ENCODE measurements at regions not wholly inside any gene's neighbourhood (a gene's known extent, or its start where the extent isn't known, plus 50 kb on each side); places are given as distances from the start of the nearest gene placed in this dataset.

DNA sequence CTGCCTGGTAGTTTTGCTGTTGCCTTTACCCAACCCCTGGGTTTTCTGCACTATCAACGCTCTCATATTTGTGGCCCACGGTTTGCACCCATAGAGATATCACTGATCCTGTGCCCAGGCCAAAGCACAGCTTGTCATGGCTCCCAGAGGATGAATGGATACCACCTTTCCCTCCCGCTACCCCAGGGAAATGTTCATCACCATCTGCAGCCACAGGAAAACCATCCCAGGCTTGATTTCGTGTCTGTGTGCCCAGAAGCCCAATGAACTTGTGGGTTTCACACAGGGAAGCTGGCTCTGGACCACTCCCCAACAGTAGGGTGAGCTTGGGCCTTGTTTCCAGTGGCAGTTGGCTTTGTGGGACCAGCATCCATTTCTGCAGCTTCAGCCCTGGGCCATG, 143.1 kb upstream of the GDF10 start:
- H3K27me3 ChIP-seq (ENCODE audit: control insufficient read depth, insufficient read depth, low read length), result no peaks in the 10 kb centered on the region
- no peaks in the 10 kb centered on the region for H3K4me1 ChIP-seq (ENCODE audit: control insufficient read depth, insufficient read depth, low read length)
- WGBS (ENCODE audit: insufficient coverage, low lambda C conversion rate), result no CpG with 5 or more reads among the region's 4 CpGs
- H3K36me3 ChIP-seq (ENCODE audit: control insufficient read depth, insufficient read depth, low read length), result no peaks in the 10 kb centered on the region
- H3K4me3 ChIP-seq (ENCODE audit: low read length), result no peak overlapping the region
- H3K27ac ChIP-seq (ENCODE audit: low read length), result no peak overlapping the region
- no peaks in the 10 kb centered on the region for H3K9me3 ChIP-seq (ENCODE audit: control insufficient read depth, low read depth, low read length)
- DNase-seq, result no peak

GRCh38 chr10:47158116-47159071, 141.6 kb upstream of the GDF10 start:
- H3K9me3 ChIP-seq (ENCODE audit: control insufficient read depth, low read depth, low read length), result no peaks in the 10 kb centered on the region
- WGBS (ENCODE audit: insufficient coverage, low lambda C conversion rate), result 100% methylated on average over 2 of the region's 10 CpGs
- no peak overlapping the region for H3K27ac ChIP-seq (ENCODE audit: low read length)
- H3K4me1 ChIP-seq (ENCODE audit: control insufficient read depth, insufficient read depth, low read length), result no peaks in the 10 kb centered on the region
- no peak overlapping the region for H3K4me3 ChIP-seq (ENCODE audit: low read length)
- no peak for DNase-seq
- no peaks in the 10 kb centered on the region for H3K36me3 ChIP-seq (ENCODE audit: control insufficient read depth, insufficient read depth, low read length)
- no peaks in the 10 kb centered on the region for H3K27me3 ChIP-seq (ENCODE audit: control insufficient read depth, insufficient read depth, low read length)

GRCh38 chr10:47159361-47160260, 140.4 kb upstream of the GDF10 start:
- Histone ChIP-seq H3K27ac (ENCODE audit: low read length) (no peak overlapping the region), H3K4me1 (ENCODE audit: control insufficient read depth, insufficient read depth, low read length) (no peaks in the 10 kb centered on the region), H3K4me3 (ENCODE audit: low read length) (no peak overlapping the region), H3K27me3 (ENCODE audit: control insufficient read depth, insufficient read depth, low read length) (no peaks in the 10 kb centered on the region), H3K9me3 (ENCODE audit: control insufficient read depth, low read depth, low read length) (no peaks in the 10 kb centered on the region), H3K36me3 (ENCODE audit: control insufficient read depth, insufficient read depth, low read length) (no peaks in the 10 kb centered on the region)
- no CpG with 5 or more reads among the region's 7 CpGs for WGBS (ENCODE audit: insufficient coverage, low lambda C conversion rate)
- DNase-seq, result no peak

- WGBS (ENCODE audit: insufficient coverage, low lambda C conversion rate), result no CpG with 5 or more reads among the region's 9 CpGs
Measured at GRCh38 chr10:47160261-47160908, 139.6 kb upstream of the GDF10 start.

DNA sequence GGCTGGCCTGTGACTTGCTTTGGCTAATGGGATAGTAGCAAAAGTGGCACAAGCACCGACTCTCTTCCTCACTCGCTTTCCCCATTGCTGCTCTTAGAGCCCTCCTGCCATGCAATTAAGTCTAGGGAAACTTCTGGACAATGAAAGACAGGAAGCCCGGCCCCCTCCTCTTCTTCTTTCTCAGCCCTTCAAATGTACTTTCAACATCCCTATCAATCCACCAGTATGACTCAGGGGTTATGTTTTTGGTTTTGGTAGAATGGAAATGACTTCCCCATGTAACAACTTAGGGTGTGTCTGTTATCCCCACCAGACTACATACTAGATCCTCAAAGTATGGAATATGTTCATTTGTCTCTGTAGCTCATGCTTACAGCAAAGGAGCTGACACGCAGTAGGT, 139.0 kb upstream of the GDF10 start:
- Histone ChIP-seq H3K27ac (ENCODE audit: low read length) (no peak overlapping the region), H3K27me3 (ENCODE audit: control insufficient read depth, insufficient read depth, low read length) (no peaks in the 10 kb centered on the region), H3K36me3 (ENCODE audit: control insufficient read depth, insufficient read depth, low read length) (no peaks in the 10 kb centered on the region), H3K9me3 (ENCODE audit: control insufficient read depth, low read depth, low read length) (no peaks in the 10 kb centered on the region), H3K4me3 (ENCODE audit: low read length) (no peak overlapping the region), H3K4me1 (ENCODE audit: control insufficient read depth, insufficient read depth, low read length) (peaks cover 3% of the 10 kb centered on the region)
- no CpG with 5 or more reads among the region's 4 CpGs for WGBS (ENCODE audit: insufficient coverage, low lambda C conversion rate)
- no peak for DNase-seq

More at GRCh38 chr10:47160261-47160908, 139.6 kb upstream of the GDF10 start:
- Histone ChIP-seq H3K27me3 (ENCODE audit: control insufficient read depth, insufficient read depth, low read length) (no peaks in the 10 kb centered on the region), H3K9me3 (ENCODE audit: control insufficient read depth, low read depth, low read length) (no peaks in the 10 kb centered on the region), H3K36me3 (ENCODE audit: control insufficient read depth, insufficient read depth, low read length) (no peaks in the 10 kb centered on the region), H3K4me1 (ENCODE audit: control insufficient read depth, insufficient read depth, low read length) (peaks cover under 1% of the 10 kb centered on the region), H3K4me3 (ENCODE audit: low read length) (no peak overlapping the region), H3K27ac (ENCODE audit: low read length) (no peak overlapping the region)
- no peak for DNase-seq

DNA sequence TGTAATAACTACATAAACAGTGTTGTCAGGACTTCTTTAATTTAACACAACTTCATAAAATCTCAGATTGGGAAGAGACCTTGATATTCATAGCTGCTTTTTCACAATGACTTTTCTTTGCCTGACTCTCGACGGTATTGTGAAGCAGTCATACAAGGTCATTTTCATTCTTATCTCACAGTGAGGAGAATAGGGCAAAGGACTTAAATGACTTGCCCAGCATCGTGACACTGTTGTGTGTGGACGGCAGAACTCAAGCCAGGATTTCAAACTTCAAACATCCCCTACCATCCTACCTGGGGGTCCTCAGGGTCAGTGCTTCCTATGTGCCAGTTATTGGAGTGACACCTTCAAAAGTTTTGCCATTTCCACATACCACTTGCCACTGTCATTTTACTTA, 138.5 kb upstream of the GDF10 start:
- Histone ChIP-seq H3K36me3 (ENCODE audit: control insufficient read depth, insufficient read depth, low read length) (no peaks in the 10 kb centered on the region), H3K4me3 (ENCODE audit: low read length) (no peak overlapping the region), H3K9me3 (ENCODE audit: control insufficient read depth, low read depth, low read length) (no peaks in the 10 kb centered on the region), H3K4me1 (ENCODE audit: control insufficient read depth, insufficient read depth, low read length) (peaks cover 3% of the 10 kb centered on the region), H3K27ac (ENCODE audit: low read length) (no peak overlapping the region), H3K27me3 (ENCODE audit: control insufficient read depth, insufficient read depth, low read length) (no peaks in the 10 kb centered on the region)
- no peak for DNase-seq
- no CpG with 5 or more reads among the region's 4 CpGs for WGBS (ENCODE audit: insufficient coverage, low lambda C conversion rate)

DNA sequence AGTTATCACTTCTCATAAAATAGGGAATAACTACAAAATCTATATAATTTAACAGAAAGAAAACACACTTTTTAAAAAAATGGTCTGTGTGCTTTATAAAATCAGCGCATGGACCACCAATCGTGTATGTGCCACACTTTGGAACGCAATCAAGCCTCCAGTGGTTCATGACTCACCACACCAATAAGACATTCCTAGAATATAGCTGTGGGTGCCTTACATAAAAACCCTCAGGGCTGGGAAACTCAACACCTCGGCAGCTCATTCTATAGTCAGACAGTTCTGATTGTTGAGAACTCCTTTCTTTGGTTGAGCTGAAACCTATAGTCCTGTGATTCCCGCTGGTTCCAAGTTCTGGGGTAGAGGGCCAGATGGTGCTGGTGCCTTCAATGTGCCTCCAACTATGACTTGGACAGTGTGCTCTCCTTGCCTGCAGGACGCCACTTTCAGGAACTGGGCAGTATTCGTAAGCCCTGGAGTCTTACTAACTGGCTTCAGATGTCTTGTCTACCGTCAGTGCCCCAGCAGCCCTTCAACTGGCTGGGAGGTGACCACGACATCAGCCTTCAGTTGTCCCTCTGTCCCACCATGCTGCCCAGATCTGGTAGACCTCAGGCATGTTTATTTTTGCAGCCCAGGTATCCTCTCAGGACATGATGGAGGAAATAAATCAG, 135.7 kb upstream of the GDF10 start:
- no peak for DNase-seq
- Histone ChIP-seq H3K9me3 (ENCODE audit: control insufficient read depth, low read depth, low read length) (no peaks in the 10 kb centered on the region), H3K27me3 (ENCODE audit: control insufficient read depth, insufficient read depth, low read length) (no peaks in the 10 kb centered on the region), H3K4me1 (ENCODE audit: control insufficient read depth, insufficient read depth, low read length) (peaks cover 3% of the 10 kb centered on the region), H3K36me3 (ENCODE audit: control insufficient read depth, insufficient read depth, low read length) (no peaks in the 10 kb centered on the region), H3K4me3 (ENCODE audit: low read length) (no peak overlapping the region), H3K27ac (ENCODE audit: low read length) (no peak overlapping the region)
- no CpG with 5 or more reads among the region's 9 CpGs for WGBS (ENCODE audit: insufficient coverage, low lambda C conversion rate)

DNA sequence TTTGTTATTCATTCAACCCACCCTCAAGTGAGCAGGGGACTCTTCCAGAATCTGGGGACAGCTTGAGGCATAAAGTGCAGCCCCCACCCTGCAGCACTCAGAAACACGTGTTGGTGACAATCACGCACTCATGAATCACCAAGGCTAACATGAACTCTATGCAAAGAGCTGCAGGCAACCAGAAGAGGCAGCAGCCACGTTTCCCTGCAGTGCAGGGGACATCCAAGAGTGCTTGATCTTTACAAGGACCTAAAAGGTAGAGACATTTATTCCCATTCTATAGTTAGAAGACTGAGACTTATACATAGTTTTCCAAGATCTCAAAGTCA, 135.2 kb upstream of the GDF10 start:
- Histone ChIP-seq H3K4me1 (ENCODE audit: control insufficient read depth, insufficient read depth, low read length) (peaks cover 3% of the 10 kb centered on the region), H3K4me3 (ENCODE audit: low read length) (no peak overlapping the region), H3K9me3 (ENCODE audit: control insufficient read depth, low read depth, low read length) (no peaks in the 10 kb centered on the region), H3K36me3 (ENCODE audit: control insufficient read depth, insufficient read depth, low read length) (no peaks in the 10 kb centered on the region), H3K27ac (ENCODE audit: low read length) (no peak overlapping the region), H3K27me3 (ENCODE audit: control insufficient read depth, insufficient read depth, low read length) (no peaks in the 10 kb centered on the region)
- WGBS (ENCODE audit: insufficient coverage, low lambda C conversion rate), result no CpG with 5 or more reads among the region's 3 CpGs
- no peak for DNase-seq

DNA sequence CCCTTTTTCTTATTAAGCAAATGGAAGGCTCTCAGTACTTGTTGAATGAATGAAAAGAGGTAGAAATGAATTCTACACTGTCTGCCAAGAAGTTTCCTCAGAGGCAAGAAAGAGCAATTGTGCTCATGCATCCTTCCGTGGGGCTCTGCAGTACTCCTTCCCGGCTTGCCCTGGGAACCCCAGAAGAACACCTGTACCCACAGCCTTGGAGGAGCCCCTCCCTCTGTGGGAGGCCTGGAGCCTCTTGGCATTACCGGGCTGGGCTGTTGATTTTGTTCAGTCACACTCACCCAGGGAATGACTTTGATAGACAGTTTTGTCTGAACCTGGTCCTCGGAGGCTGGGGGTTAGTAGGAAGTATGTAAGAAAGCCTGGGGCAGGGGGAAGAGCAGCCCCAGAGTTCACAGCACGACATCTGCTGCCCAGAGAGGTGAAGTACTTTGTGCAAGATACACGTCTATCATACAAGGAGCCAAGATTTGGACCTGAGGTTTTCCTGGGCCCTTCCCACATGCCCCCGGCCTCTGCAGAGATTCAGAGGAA, 134.8 kb upstream of the GDF10 start:
- H3K27me3 ChIP-seq (ENCODE audit: control insufficient read depth, insufficient read depth, low read length), result no peaks in the 10 kb centered on the region
- H3K9me3 ChIP-seq (ENCODE audit: control insufficient read depth, low read depth, low read length), result no peaks in the 10 kb centered on the region
- peak overlapping the region; percentile 36 for H3K27ac ChIP-seq (ENCODE audit: low read length)
- no peaks in the 10 kb centered on the region for H3K36me3 ChIP-seq (ENCODE audit: control insufficient read depth, insufficient read depth, low read length)
- H3K4me1 ChIP-seq (ENCODE audit: control insufficient read depth, insufficient read depth, low read length), result peaks cover 3% of the 10 kb centered on the region
- WGBS (ENCODE audit: insufficient coverage, low lambda C conversion rate), result no CpG with 5 or more reads among the region's 7 CpGs
- H3K4me3 ChIP-seq (ENCODE audit: low read length), result peak overlapping the region; percentile 10
- DNase-seq, result no peak

Data from large intestine (tissue), 3 donors.